H1 (cell line): ENCODE measurements at regions not wholly inside any gene's neighbourhood (a gene's known extent, or its start where the extent isn't known, plus 50 kb on each side); places are given as distances from the start of the nearest gene placed in this dataset.

Experiments used
- EZH2 ChIP-seq: fragments of 200-600 bp; sonication (generic); IDR thresholded peaks from 2 replicates; pipeline ENCODE4 v1.7.1; 2012; ENCODE audit warnings: low read depth, mild to moderate bottlenecking, moderate library complexity, low read length, inconsistent platforms; ENCODE audit not compliant: severe bottlenecking
- GTF2F1 ChIP-seq: IDR thresholded peaks from 2 replicates; pipeline ENCODE4 v1.6.1; 2012; ENCODE audit warnings: low read depth, low read length, improper control_type of control experiment, borderline replicate concordance
- HDAC2 ChIP-seq, 2 experiments: fragments of 300-600 bp in 1 of 2; sonication (generic) in 1 of 2; IDR thresholded peaks; 2 replicates each; pipeline ENCODE4 v1.6.1; 2011 to 2012; ENCODE audit warnings: low read depth in 2 of 2, low read length in 2 of 2, mild to moderate bottlenecking in 2 of 2, moderate library complexity in 2 of 2, borderline replicate concordance in 1 of 2, inconsistent platforms in 1 of 2
- JUN ChIP-seq: IDR thresholded peaks from 2 replicates; pipeline ENCODE4 v1.6.1; 2011; ENCODE audit warnings: low read depth, mild to moderate bottlenecking, improper control_type of control experiment, low read length

DNA sequence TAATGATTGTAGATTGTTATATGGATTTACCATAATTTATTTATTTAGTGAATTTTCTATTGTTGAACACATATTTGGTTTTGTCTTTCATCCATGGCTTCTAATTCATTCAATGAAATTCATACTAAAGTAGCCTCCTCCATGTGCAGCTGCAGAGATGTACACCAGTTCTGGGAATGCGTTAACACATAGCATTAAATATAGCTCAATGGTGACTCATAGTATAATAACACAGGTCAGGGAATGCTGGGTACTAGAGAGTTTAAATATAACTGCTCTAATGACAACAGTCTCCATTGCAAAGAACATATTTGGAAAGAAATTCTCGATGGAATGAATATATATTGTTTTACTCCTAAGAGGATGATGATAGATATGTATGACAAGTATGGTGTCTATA, 1190.2 kb upstream of the NRXN1 start (continued):
- TF ChIP-seq JUN (no peak), HDAC2 (IDR thresholded peaks at IDR 0.05; ENCODE audit: borderline replicate concordance in 1 of 2, low read depth in 2 of 2, low read length in 2 of 2) (no peak), EZH2 (no peak), GTF2F1 (no peak)
